ENCODE measurements at regions not wholly inside any gene's neighbourhood (a gene's known extent, or its start where the extent isn't known, plus 50 kb on each side); places are given as distances from the start of the nearest gene placed in this dataset.

DNA sequence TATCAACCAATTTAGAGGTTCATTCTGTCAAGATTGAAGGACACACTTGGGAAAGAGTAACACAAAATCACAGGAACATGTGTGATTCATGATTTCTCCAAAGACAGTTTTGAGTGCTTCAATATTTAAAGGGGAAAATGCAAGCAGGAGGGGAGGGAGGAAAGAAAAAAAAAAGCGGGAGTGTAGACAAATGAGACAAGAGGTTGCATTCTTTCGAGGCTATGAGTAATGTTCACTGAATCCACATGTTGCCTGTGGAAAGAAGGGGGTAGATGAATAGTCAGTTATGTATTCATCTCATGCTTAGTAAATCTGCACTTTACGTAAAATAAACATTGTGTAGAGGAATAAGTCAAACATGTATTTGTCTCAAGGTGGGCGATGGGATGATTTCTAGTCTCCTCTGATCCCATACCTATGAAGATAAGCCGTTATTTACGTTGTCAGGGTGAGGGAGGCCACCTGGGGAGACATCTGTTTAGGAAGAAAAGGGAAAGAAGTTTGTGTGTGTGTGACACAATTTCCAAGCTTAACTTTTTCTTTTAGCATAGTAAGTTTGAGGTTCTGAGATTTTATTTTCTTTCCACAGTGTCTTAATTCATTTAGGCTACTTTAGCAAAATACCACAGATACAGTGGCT lies 211.0 kb upstream of the ZC3H15 start:
- FAIRE-seq: no peak
- DNase-seq (ENCODE audit: insufficient read length, low spot score): peak; percentile 1

DNA sequence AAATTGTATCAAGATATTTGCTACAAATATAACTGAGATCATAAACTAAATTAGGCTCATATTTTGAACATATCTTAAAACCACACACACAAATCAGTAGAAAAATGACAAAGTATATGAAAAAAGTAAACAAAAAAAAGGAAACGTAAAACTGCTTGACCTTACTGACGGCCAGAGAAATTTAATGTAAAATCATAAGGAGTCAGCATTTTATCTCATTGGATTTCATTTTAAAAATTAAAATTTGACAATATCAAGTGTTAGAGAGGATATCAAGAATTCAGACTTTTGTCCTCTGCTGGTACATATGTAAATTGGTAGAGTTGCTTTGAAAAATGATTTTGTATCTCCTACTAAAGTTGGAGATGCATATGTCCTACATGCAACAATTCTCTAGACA lies 209.2 kb upstream of the ZC3H15 start:
- DNase-seq (ENCODE audit: insufficient read length, low spot score): no peak
- FAIRE-seq: no peak

- no peak for FAIRE-seq
- no peak for DNase-seq (ENCODE audit: insufficient read length, low spot score)
These were observed 204.3 kb upstream of the ZC3H15 start for GRCh38 chr2:186281726-186282125.

- FAIRE-seq (no peak), DNase-seq (ENCODE audit: insufficient read length, low spot score) (no peak)
These were observed 191.7 kb upstream of the ZC3H15 start for GRCh38 chr2:186294248-186294888.

GRCh38 chr2:186299610-186300009 lies 186.4 kb upstream of the ZC3H15 start:
- FAIRE-seq (no peak), DNase-seq (ENCODE audit: insufficient read length, low spot score) (no peak)

DNA sequence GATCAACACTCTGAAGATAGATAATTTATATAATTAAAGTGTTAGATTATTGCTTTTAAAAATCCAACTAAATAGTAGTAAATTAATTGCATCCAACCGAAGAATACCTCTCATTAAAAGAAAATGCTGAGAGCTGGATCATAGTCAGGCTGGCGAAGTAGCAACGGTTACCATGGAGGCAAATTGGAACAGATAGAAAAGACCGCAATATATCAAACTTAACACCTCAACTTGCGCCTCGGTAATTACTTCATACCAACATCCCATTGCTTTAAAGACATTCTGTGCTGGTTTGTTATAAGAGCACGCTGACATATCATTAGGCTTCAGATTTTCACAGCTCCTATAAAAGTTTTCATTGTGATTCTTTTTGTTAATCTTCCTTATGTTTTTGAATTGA lies 183.8 kb upstream of the ZC3H15 start:
- FAIRE-seq (no peak), DNase-seq (ENCODE audit: insufficient read length, low spot score) (no peak)

- DNase-seq (ENCODE audit: insufficient read length, low spot score) (no peak), FAIRE-seq (no peak)
These were observed 183.0 kb upstream of the ZC3H15 start for GRCh38 chr2:186303091-186303490.

DNA sequence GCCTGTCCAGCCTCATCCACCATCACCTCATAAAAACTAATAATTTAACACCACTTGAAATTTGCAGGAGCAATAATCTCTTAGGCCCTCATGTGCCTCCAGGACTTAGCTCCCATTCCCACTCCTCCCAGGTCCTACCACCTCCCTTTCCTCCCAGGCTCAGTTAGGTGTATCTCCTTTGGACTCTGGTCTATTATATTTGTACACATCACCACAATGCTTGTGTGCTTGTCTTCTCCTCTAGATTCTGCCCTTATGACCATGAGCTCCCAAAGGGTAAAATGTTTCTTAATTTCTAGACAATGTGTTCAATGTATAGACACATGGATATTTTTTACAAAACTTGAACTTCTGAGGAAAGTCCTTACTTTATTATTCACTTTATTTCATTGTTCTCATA lies 182.0 kb upstream of the ZC3H15 start:
- DNase-seq (ENCODE audit: insufficient read length, low spot score): no peak
- no peak for FAIRE-seq

- no peak for FAIRE-seq
- DNase-seq (ENCODE audit: insufficient read length, low spot score): no peak
These were observed 179.3 kb upstream of the ZC3H15 start for GRCh38 chr2:186306754-186307153.

DNA sequence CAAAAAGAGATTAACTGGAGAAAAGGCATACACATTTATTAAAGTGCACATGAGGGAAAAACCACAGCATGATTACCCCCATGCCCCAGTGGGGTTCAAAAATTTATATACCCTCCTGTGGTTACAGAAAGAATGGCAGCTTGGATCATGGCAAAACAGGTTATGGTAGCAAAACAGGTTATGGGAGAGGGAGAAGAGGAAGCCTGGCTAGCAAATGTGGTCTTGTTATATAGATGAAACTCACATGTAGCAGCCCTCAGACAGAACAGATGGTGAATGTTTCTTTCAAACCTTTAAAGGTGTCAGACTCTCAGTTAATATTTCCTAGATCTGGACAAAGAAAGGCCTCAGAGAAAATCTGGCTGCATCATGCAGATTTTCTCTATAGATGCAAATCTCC lies 178.2 kb upstream of the ZC3H15 start:
- DNase-seq (ENCODE audit: insufficient read length, low spot score) (no peak), FAIRE-seq (no peak)

GRCh38 chr2:186308347-186308746 lies 177.7 kb upstream of the ZC3H15 start:
- DNase-seq (ENCODE audit: insufficient read length, low spot score) (no peak), FAIRE-seq (no peak)

DNA sequence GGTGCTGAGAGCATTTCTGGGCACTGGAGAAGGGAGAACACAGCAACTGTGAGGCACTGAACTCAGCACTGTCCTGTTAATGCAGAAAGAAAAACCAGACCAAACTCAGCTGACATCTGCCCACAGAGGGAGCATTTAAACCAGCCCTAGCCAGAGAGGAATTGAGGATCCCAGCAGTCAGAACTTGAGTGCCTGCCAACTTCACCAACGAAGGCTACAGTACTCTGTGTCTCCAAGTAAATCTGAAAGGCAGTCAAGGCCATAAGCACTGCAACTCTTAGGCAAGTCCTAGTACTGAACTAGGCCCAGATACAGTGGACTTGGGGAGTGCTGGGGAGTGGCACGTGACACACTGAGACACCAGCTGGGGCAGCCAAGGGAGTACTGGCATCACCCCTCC lies 176.2 kb upstream of the ZC3H15 start:
- DNase-seq (ENCODE audit: insufficient read length, low spot score) (no peak), FAIRE-seq (no peak)

DNA sequence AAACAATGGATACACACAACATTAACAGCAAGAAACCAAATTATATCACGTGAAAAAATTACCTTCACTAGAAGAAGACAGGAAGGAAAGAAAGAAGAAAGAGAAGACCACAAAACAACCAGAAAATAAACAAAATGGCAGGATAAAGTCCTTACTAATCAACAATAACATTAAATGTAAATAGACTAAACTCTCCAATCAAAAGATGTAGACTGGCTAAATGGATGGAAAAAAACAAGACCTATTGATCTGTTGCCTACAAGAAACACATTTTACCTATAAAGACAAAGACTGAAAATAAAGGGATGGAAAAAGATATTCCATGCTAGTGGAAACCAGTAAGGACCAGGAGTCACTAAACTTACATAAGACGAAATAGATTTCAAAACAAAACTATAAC lies 167.0 kb upstream of the ZC3H15 start:
- FAIRE-seq: no peak

GRCh38 chr2:186325827-186326535 lies 160.1 kb upstream of the ZC3H15 start:
- DNase-seq (ENCODE audit: insufficient read length, low spot score) (no peak), FAIRE-seq (no peak)

More for the DNA sequence above, 167.0 kb upstream of the ZC3H15 start:
- no peak for DNase-seq (ENCODE audit: insufficient read length, low spot score)

DNA sequence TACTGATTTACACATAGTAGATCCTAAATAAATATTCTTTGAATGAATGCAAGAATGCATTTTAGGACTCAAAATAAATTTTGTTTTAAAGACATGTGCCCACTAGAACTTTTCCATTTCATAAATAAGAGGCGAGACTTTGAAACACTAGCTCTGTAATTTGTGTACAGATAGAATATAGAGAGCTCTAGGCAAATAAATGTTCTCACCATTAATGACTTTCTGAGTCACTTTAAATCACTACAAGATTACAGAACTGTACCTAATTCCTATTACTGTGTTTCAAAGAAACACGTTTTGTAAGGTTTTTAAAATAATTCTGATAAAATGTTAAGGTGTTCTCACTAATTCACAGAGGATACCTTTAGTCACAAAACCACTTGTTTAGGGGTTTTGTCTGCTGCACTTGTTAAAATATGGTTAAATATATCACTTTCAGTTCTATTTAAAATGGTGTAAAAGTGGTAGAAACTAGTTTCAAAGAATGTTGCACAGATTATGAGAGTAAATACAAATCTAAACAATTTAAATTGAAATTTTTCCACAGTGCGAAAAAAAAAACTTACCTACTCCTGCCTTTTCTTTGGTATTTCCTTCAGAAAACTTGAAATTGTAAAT lies 158.7 kb upstream of the ZC3H15 start:
- no peak for DNase-seq (ENCODE audit: insufficient read length, low spot score)
- no peak for FAIRE-seq

GRCh38 chr2:186328838-186329237 lies 157.2 kb upstream of the ZC3H15 start:
- DNase-seq (ENCODE audit: insufficient read length, low spot score) (no peak), FAIRE-seq (no peak)

GRCh38 chr2:186330050-186330449 lies 156.0 kb upstream of the ZC3H15 start:
- DNase-seq (ENCODE audit: insufficient read length, low spot score) (no peak), FAIRE-seq (no peak)

DNA sequence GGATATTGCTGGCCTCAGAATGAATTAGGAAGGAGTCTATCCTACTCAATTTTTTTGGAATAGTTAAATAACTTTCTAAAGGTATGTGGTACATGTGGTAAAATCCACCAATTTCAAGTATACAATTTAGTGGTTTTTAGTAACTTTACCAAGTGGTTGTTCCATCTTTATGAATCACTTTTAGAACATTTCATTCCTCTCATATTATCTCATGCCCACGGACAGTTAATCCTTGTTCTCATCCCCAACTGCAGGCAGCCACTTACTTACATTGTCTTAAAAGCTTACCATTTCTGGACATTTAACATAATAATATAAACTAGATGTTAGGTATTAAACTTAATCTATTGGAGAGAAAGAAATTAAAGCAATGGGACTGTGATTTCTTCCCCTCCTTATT lies 146.3 kb upstream of the ZC3H15 start:
- DNase-seq (ENCODE audit: insufficient read length, low spot score): no peak
- no peak for FAIRE-seq

GRCh38 chr2:186342029-186342428 lies 144.0 kb upstream of the ZC3H15 start:
- no peak for DNase-seq (ENCODE audit: insufficient read length, low spot score)
- no peak for FAIRE-seq

DNA sequence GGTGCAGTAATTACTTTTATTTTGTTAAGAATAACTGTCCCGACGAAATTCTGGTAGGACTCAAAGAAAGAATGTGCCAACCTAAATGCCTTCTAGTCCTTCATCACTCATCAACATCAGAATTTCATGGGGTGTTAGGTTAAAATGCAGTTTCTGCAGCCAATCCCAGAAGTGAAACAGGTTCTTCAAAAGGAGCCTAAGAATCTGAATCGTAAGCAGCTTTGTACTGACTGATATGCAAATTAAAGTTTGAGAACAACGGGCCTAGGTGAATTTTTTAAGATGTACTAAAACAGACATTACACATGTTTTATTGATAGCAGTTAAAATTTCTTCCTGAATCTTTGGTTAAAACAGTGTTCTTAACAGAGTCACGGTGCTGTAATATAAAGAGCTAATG lies 140.3 kb upstream of the ZC3H15 start:
- no peak for FAIRE-seq

GRCh38 chr2:186346216-186346615 lies 139.8 kb upstream of the ZC3H15 start:
- FAIRE-seq: no peak
- DNase-seq (ENCODE audit: insufficient read length, low spot score): no peak

More for the DNA sequence above, 140.3 kb upstream of the ZC3H15 start:
- DNase-seq (ENCODE audit: insufficient read length, low spot score): no peak

- DNase-seq (ENCODE audit: insufficient read length, low spot score) (no peak), FAIRE-seq (no peak)
These were observed 138.6 kb upstream of the ZC3H15 start for GRCh38 chr2:186347472-186347871.

Measured in HTR-8/SVneo (cell line).